Smooth muscle cell (in vitro differentiated cells): ENCODE measurements at regions not wholly inside any gene's neighbourhood (a gene's known extent, or its start where the extent isn't known, plus 50 kb on each side); places are given as distances from the start of the nearest gene placed in this dataset.

Experiments used
- DNase-seq: peaks from one replicate; lab custom pipeline; 2025; ENCODE audit not compliant: unreplicated experiment; lab: John Stamatoyannopoulos, UW
- H2AFZ ChIP-seq: fragments of 200-600 bp; sonication (generic); 2 replicates; pipeline ENCODE4 v1.6.0; 2016; ENCODE audit warnings: antibody characterized with exemption, low read depth, mild to moderate bottlenecking
- H3F3A ChIP-seq: fragments of 200-600 bp; sonication (generic); 2 replicates; pipeline ENCODE4 v1.6.0; 2017; ENCODE audit warnings: antibody characterized with exemption, low read depth
- H3K27ac ChIP-seq: fragments of 200-600 bp; sonication (generic); 2 replicates; pipeline ENCODE4 v1.5.1; 2016; ENCODE audit warnings: low read depth, mild to moderate bottlenecking
- H3K27me3 ChIP-seq: fragments of 200-600 bp; sonication (generic); 2 replicates; pipeline ENCODE4 v1.6.1; 2016; ENCODE audit warnings: low read depth, mild to moderate bottlenecking
- H3K36me3 ChIP-seq: fragments of 200-600 bp; sonication (generic); 2 replicates; pipeline ENCODE4 v1.5.1; 2016; ENCODE audit warnings: low read depth
- H3K4me1 ChIP-seq: fragments of 200-600 bp; sonication (generic); 2 replicates; pipeline ENCODE4 v1.5.1; 2016; ENCODE audit warnings: low read depth
- H3K4me2 ChIP-seq: fragments of 200-600 bp; sonication (generic); 2 replicates; pipeline ENCODE4 v1.6.0; 2016; ENCODE audit warnings: mild to moderate bottlenecking
- H3K4me3 ChIP-seq: fragments of 200-600 bp; sonication (generic); 2 replicates; pipeline ENCODE4 v1.5.1; 2016; ENCODE audit warnings: mild to moderate bottlenecking
- H3K79me2 ChIP-seq: fragments of 200-600 bp; sonication (generic); 2 replicates; pipeline ENCODE4 v1.6.0; 2016; ENCODE audit warnings: low read depth, mild to moderate bottlenecking
- H3K9ac ChIP-seq: fragments of 200-600 bp; sonication (generic); 2 replicates; pipeline ENCODE4 v1.6.0; 2016; ENCODE audit warnings: low read depth
- H3K9me3 ChIP-seq: fragments of 200-600 bp; sonication (generic); replicated peaks from 2 replicates; pipeline ENCODE4 v1.5.1; 2016; ENCODE audit warnings: low read depth
- H4K20me1 ChIP-seq: fragments of 200-600 bp; sonication (generic); 2 replicates; pipeline ENCODE4 v1.6.0; 2016; ENCODE audit warnings: low read depth
- WGBS: methylation state at CpG from one replicate; pipeline ENCODE4 v1.1.7; 2016; ENCODE audit warnings: low lambda C conversion rate; 5-methylcytosine and 5-hydroxymethylcytosine counted together
- TF ChIP-seq, protein P1 (sequence below): fragments of 200-600 bp; sonication (generic); IDR thresholded peaks from 2 replicates; pipeline ENCODE4 v1.5.1; 2017; ENCODE audit warnings: borderline replicate concordance, mild to moderate bottlenecking, antibody characterized with exemption; ENCODE audit not compliant: insufficient read depth, poor library complexity, severe bottlenecking

DNA sequence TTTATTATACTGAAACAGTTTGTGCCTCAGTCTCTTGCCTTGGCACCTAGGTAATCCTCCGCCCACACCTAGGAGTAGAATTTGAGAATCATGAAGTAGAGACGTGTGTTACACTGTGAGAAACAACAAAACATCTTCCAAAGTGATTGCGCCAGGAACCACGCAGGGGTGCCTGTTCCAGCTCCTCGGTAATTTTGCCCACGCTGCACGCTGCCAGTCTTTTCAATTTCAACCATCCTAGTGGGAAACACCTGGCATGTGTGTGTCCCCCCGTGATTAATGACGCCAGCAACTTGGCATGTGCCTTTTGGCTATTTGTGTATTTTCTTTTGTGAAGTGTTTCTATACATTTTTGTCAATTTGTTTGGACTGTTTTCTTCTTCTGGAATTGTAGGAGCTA is 919.1 kb downstream of the BRD1 start:
- no peaks in the 10 kb centered on the region for H3K79me2 ChIP-seq
- whole genome bisulfite sequencing, result 87% methylated on average over 9 of the region's 9 CpGs
- no peak overlapping the region for H3K4me3 ChIP-seq
- DNase-seq, result no peak
- no peaks in the 10 kb centered on the region for H3K36me3 ChIP-seq
- H3K27me3 ChIP-seq, result no peaks in the 10 kb centered on the region
- no peak overlapping the region for H2AFZ ChIP-seq
- TF ChIP-seq, protein P1, sequence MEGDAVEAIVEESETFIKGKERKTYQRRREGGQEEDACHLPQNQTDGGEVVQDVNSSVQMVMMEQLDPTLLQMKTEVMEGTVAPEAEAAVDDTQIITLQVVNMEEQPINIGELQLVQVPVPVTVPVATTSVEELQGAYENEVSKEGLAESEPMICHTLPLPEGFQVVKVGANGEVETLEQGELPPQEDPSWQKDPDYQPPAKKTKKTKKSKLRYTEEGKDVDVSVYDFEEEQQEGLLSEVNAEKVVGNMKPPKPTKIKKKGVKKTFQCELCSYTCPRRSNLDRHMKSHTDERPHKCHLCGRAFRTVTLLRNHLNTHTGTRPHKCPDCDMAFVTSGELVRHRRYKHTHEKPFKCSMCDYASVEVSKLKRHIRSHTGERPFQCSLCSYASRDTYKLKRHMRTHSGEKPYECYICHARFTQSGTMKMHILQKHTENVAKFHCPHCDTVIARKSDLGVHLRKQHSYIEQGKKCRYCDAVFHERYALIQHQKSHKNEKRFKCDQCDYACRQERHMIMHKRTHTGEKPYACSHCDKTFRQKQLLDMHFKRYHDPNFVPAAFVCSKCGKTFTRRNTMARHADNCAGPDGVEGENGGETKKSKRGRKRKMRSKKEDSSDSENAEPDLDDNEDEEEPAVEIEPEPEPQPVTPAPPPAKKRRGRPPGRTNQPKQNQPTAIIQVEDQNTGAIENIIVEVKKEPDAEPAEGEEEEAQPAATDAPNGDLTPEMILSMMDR, result no peak
- no peaks in the 10 kb centered on the region for H4K20me1 ChIP-seq
- no peaks in the 10 kb centered on the region for H3K4me1 ChIP-seq
- no peak overlapping the region for H3K27ac ChIP-seq
- no peak overlapping the region for H3K9ac ChIP-seq
- H3F3A ChIP-seq, result no peaks in the 10 kb centered on the region
- H3K4me2 ChIP-seq, result no peak overlapping the region
- no peaks in the 10 kb centered on the region for H3K9me3 ChIP-seq

DNA sequence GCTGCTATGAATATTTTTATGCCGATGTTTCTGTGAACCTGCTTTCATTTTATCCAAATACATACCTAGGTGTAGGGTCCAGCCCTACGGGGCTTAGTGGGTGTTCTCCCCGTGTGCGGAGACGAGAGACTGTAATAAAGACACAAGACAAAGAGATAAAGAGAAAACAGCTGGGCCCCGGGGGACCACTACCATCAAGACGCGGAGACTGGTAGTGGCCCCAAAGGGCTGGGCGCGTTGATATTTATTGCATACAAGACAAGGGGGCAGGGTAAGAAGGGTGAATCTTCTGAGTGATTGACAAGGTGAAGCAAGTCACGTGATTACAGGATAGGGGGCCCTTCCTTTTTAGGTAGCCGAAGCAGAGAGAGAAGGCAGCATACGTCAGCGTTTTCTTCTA is 920.1 kb downstream of the BRD1 start:
- H3F3A ChIP-seq, result no peaks in the 10 kb centered on the region
- H3K27me3 ChIP-seq, result no peaks in the 10 kb centered on the region
- H3K4me1 ChIP-seq, result no peaks in the 10 kb centered on the region
- no peak overlapping the region for H2AFZ ChIP-seq
- no peaks in the 10 kb centered on the region for H4K20me1 ChIP-seq
- H3K9me3 ChIP-seq, result no peaks in the 10 kb centered on the region
- no peaks in the 10 kb centered on the region for H3K79me2 ChIP-seq
- no peak overlapping the region for H3K27ac ChIP-seq
- no peak for DNase-seq
- WGBS, result 91% methylated on average over 14 of the region's 14 CpGs
- H3K36me3 ChIP-seq, result no peaks in the 10 kb centered on the region
- H3K4me3 ChIP-seq, result no peak overlapping the region
- H3K4me2 ChIP-seq, result no peak overlapping the region
- no peak overlapping the region for H3K9ac ChIP-seq
- TF ChIP-seq, protein P1, result no peak

DNA sequence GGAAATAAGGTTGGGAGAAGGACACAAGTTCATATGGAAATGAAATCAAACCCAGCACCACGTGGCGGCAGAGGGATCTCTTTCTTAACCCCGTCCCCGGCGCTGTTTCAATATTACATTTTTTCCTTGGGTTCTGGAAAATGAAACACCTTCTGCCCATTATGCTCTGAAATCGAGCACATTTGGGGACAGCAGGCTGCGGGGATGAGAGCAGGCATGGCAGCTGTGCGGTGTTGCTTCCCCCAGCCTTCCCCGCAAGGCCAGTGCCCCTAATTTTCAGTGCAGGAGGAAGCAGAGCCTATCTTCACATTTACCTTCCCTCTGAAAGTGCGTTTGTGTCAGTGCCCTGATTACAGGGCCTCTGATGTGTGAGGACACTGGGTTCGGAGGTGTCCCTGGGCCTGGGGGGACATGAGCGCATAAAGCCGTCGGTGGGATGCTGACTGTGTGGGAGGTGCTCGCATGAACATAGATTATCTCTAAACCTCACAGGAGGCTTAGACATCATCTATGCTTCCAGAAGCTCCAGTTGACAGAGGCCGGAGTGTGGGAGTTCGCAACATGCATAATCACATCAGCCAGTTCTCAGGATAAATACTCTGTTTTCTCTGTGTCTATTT is 921.3 kb downstream of the BRD1 start:
- WGBS, result 85% methylated on average over 17 of the region's 17 CpGs
- TF ChIP-seq, protein P1, result no peak
- no peak overlapping the region for H2AFZ ChIP-seq
- H3K4me3 ChIP-seq, result no peak overlapping the region
- H4K20me1 ChIP-seq, result no peaks in the 10 kb centered on the region
- no peak overlapping the region for H3K4me2 ChIP-seq
- DNase-seq, result no peak
- H3F3A ChIP-seq, result no peaks in the 10 kb centered on the region
- H3K4me1 ChIP-seq, result no peaks in the 10 kb centered on the region
- no peaks in the 10 kb centered on the region for H3K36me3 ChIP-seq
- no peaks in the 10 kb centered on the region for H3K9me3 ChIP-seq
- no peak overlapping the region for H3K9ac ChIP-seq
- H3K27me3 ChIP-seq, result no peaks in the 10 kb centered on the region
- H3K79me2 ChIP-seq, result no peaks in the 10 kb centered on the region
- no peak overlapping the region for H3K27ac ChIP-seq
